GM23338 (cell line): ENCODE measurements at regions not wholly inside any gene's neighbourhood (a gene's known extent, or its start where the extent isn't known, plus 50 kb on each side); places are given as distances from the start of the nearest gene placed in this dataset.
A peak's percentile ranks its signal among the peaks of the same experiment; 100 is the strongest.

ENCODE experiments used
- ATAC-seq: fragments of 200-7000 bp; cut with Tn5 transposase; 3 replicates; pipeline ENCODE4 v1.9.1; 2020
- DNase-seq: peaks from one replicate; pipeline ENCODE4 v3.0.0-alpha.2; 2015; ENCODE audit warnings: low spot score
- H2AFZ ChIP-seq: fragments of 200-600 bp; sonication (generic); 2 replicates; pipeline ENCODE4 v1.8.0; 2016; ENCODE audit warnings: antibody characterized with exemption, mild to moderate bottlenecking, moderate library complexity
- H3F3A ChIP-seq: fragments of 200-600 bp; sonication (generic); replicated peaks from 2 replicates; pipeline ENCODE4 v1.8.0; 2017; ENCODE audit warnings: antibody characterized with exemption, mixed run types, low read depth
- H3K27ac ChIP-seq: fragments of 200-600 bp; sonication (generic); 2 replicates; pipeline ENCODE4 v1.6.1; 2016; ENCODE audit warnings: low read depth
- H3K27me3 ChIP-seq: fragments of 200-600 bp; sonication (generic); 2 replicates; pipeline ENCODE4 v1.8.0; 2016; ENCODE audit warnings: mild to moderate bottlenecking, mixed run types, moderate library complexity; ENCODE audit not compliant: insufficient read depth
- H3K36me3 ChIP-seq: fragments of 200-600 bp; sonication (generic); 2 replicates; pipeline ENCODE4 v1.8.0; 2016; ENCODE audit warnings: mild to moderate bottlenecking; ENCODE audit not compliant: insufficient read depth
- H3K4me1 ChIP-seq: fragments of 200-600 bp; sonication (generic); 2 replicates; pipeline ENCODE4 v1.8.0; 2016; ENCODE audit warnings: mild to moderate bottlenecking, moderate library complexity; ENCODE audit not compliant: insufficient read depth
- H3K4me2 ChIP-seq: fragments of 200-600 bp; sonication (generic); 2 replicates; pipeline ENCODE4 v1.7.1; 2017; ENCODE audit warnings: mixed run types
- H3K4me3 ChIP-seq: fragments of 200-600 bp; sonication (generic); 2 replicates; pipeline ENCODE4 v1.6.1; 2016; ENCODE audit warnings: mixed run types
- H3K79me2 ChIP-seq: fragments of 200-600 bp; sonication (generic); replicated peaks from 2 replicates; pipeline ENCODE4 v1.8.0; 2017; ENCODE audit warnings: mild to moderate bottlenecking; ENCODE audit not compliant: insufficient read depth
- H3K9me2 ChIP-seq: fragments of 200-600 bp; sonication (generic); 2 replicates; pipeline ENCODE4 v1.8.0; 2017; ENCODE audit not compliant: insufficient read depth
- H4K20me1 ChIP-seq: fragments of 200-600 bp; sonication (generic); replicated peaks from 2 replicates; pipeline ENCODE4 v1.8.0; 2017; ENCODE audit warnings: mild to moderate bottlenecking; ENCODE audit not compliant: insufficient read depth
- H3K27ac Mint-ChIP-seq: 2 replicates; pipeline ENCODE4 v1.8.0; 2020; ENCODE audit warnings: inconsistent platforms, mild to moderate bottlenecking, moderate library complexity, mixed read lengths
- H3K27me3 Mint-ChIP-seq: 3 replicates; pipeline ENCODE4 v1.8.0; 2022; ENCODE audit warnings: low read depth, mild to moderate bottlenecking, moderate library complexity, mixed read lengths, inconsistent platforms; ENCODE audit not compliant: insufficient read depth, poor library complexity
- H3K36me3 Mint-ChIP-seq: 3 replicates; pipeline ENCODE4 v1.8.0; 2021; ENCODE audit warnings: low read depth, mild to moderate bottlenecking, inconsistent platforms, moderate library complexity, mixed read lengths
- H3K4me1 Mint-ChIP-seq: 3 replicates; pipeline ENCODE4 v1.8.0; 2020; ENCODE audit warnings: mild to moderate bottlenecking, inconsistent platforms, mixed read lengths
- H3K4me3 Mint-ChIP-seq: 3 replicates; pipeline ENCODE4 v1.8.0; 2021; ENCODE audit warnings: moderate library complexity, mild to moderate bottlenecking, inconsistent platforms, mixed read lengths
- H3K9me3 Mint-ChIP-seq: 3 replicates; pipeline ENCODE4 v1.8.0; 2020; ENCODE audit warnings: moderate library complexity, mild to moderate bottlenecking, inconsistent platforms, mixed read lengths
- CTCF ChIP-seq, 2 experiments: fragments of 200-600 bp in 1 of 2; sonication (generic) in 1 of 2; conservative IDR thresholded peaks; 2 replicates each; pipeline versions ENCODE4 v1.5.1 to v1.6.1; 2016 to 2017; ENCODE audit warnings: antibody characterized with exemption in 2 of 2, low read depth in 2 of 2, mild to moderate bottlenecking in 2 of 2, moderate library complexity in 1 of 2
- ETS1 ChIP-seq: IDR thresholded peaks from 2 replicates; pipeline ENCODE4 v1.6.1; 2016; ENCODE audit warnings: antibody characterized with exemption
- EZH2phosphoT487 ChIP-seq: fragments of 200-600 bp; sonication (generic); IDR thresholded peaks from one replicate; pipeline ENCODE4 v1.8.1; 2018; ENCODE audit warnings: antibody characterized with exemption; ENCODE audit not compliant: unreplicated experiment
- NANOG ChIP-seq: IDR thresholded peaks from 2 replicates; pipeline ENCODE4 v1.6.1; 2016; ENCODE audit warnings: antibody characterized with exemption, borderline replicate concordance
- POLR2AphosphoS5 ChIP-seq: IDR thresholded peaks from 2 replicates; pipeline ENCODE4 v1.6.1; 2016; ENCODE audit warnings: antibody characterized with exemption, low read depth
- STAT1 ChIP-seq: IDR thresholded peaks from one replicate; pipeline ENCODE4 v1.6.1; 2016; ENCODE audit warnings: antibody characterized with exemption; ENCODE audit not compliant: unreplicated experiment
- ZNF114 ChIP-seq: fragments of 250-450 bp; sonication (Bioruptor Pico); IDR thresholded peaks from 2 replicates; pipeline ENCODE4 v1.5.0; 2020; ENCODE audit warnings: mild to moderate bottlenecking, moderate library complexity
- ZNF331 ChIP-seq: fragments of 250-450 bp; sonication (Bioruptor Pico); IDR thresholded peaks from 2 replicates; pipeline ENCODE4 v1.5.0; 2020; ENCODE audit warnings: low read depth, mild to moderate bottlenecking, moderate library complexity
- TF ChIP-seq, protein P1 (sequence below): IDR thresholded peaks from one replicate; pipeline ENCODE4 v1.6.1; 2018; ENCODE audit warnings: antibody characterized with exemption; ENCODE audit not compliant: unreplicated experiment
- TF ChIP-seq, protein P2 (sequence below): fragments of 250-450 bp; sonication (Bioruptor Pico); IDR thresholded peaks from 2 replicates; pipeline ENCODE4 v1.5.0; 2020; ENCODE audit warnings: mild to moderate bottlenecking, moderate library complexity

GRCh38 chr20:52454660-52455059 is 263.1 kb upstream of the ZFP64 start:
- H3K27me3 Mint-ChIP-seq = peaks cover 4% of the 10 kb centered on the region
- Histone ChIP-seq H3K9me2 (no peaks in the 10 kb centered on the region), H3F3A (no peaks in the 10 kb centered on the region), H3K27me3 (no peaks in the 10 kb centered on the region), H3K27ac (no peak overlapping the region), H3K36me3 (no peaks in the 10 kb centered on the region), H3K4me3 (no peak overlapping the region), H4K20me1 (no peaks in the 10 kb centered on the region), H3K4me1 (no peaks in the 10 kb centered on the region), H3K79me2 (no peaks in the 10 kb centered on the region), H2AFZ (0 out of 2 replicates have a peak overlapping the region, but pooled peaks have one; percentile 5), H3K4me2 (no peak overlapping the region)
- TF ChIP-seq POLR2AphosphoS5 (no peak), ETS1 (no peak), CTCF (conservative IDR thresholded peaks at IDR 0.05; ENCODE audit: low read depth in 2 of 2) (no peak), ZNF331 (no peak), NANOG (no peak), EZH2phosphoT487 (no peak), STAT1 (no peak), ZNF114 (no peak)
- TF ChIP-seq, protein P1, sequence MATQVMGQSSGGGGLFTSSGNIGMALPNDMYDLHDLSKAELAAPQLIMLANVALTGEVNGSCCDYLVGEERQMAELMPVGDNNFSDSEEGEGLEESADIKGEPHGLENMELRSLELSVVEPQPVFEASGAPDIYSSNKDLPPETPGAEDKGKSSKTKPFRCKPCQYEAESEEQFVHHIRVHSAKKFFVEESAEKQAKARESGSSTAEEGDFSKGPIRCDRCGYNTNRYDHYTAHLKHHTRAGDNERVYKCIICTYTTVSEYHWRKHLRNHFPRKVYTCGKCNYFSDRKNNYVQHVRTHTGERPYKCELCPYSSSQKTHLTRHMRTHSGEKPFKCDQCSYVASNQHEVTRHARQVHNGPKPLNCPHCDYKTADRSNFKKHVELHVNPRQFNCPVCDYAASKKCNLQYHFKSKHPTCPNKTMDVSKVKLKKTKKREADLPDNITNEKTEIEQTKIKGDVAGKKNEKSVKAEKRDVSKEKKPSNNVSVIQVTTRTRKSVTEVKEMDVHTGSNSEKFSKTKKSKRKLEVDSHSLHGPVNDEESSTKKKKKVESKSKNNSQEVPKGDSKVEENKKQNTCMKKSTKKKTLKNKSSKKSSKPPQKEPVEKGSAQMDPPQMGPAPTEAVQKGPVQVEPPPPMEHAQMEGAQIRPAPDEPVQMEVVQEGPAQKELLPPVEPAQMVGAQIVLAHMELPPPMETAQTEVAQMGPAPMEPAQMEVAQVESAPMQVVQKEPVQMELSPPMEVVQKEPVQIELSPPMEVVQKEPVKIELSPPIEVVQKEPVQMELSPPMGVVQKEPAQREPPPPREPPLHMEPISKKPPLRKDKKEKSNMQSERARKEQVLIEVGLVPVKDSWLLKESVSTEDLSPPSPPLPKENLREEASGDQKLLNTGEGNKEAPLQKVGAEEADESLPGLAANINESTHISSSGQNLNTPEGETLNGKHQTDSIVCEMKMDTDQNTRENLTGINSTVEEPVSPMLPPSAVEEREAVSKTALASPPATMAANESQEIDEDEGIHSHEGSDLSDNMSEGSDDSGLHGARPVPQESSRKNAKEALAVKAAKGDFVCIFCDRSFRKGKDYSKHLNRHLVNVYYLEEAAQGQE = no peak
- TF ChIP-seq, protein P2, sequence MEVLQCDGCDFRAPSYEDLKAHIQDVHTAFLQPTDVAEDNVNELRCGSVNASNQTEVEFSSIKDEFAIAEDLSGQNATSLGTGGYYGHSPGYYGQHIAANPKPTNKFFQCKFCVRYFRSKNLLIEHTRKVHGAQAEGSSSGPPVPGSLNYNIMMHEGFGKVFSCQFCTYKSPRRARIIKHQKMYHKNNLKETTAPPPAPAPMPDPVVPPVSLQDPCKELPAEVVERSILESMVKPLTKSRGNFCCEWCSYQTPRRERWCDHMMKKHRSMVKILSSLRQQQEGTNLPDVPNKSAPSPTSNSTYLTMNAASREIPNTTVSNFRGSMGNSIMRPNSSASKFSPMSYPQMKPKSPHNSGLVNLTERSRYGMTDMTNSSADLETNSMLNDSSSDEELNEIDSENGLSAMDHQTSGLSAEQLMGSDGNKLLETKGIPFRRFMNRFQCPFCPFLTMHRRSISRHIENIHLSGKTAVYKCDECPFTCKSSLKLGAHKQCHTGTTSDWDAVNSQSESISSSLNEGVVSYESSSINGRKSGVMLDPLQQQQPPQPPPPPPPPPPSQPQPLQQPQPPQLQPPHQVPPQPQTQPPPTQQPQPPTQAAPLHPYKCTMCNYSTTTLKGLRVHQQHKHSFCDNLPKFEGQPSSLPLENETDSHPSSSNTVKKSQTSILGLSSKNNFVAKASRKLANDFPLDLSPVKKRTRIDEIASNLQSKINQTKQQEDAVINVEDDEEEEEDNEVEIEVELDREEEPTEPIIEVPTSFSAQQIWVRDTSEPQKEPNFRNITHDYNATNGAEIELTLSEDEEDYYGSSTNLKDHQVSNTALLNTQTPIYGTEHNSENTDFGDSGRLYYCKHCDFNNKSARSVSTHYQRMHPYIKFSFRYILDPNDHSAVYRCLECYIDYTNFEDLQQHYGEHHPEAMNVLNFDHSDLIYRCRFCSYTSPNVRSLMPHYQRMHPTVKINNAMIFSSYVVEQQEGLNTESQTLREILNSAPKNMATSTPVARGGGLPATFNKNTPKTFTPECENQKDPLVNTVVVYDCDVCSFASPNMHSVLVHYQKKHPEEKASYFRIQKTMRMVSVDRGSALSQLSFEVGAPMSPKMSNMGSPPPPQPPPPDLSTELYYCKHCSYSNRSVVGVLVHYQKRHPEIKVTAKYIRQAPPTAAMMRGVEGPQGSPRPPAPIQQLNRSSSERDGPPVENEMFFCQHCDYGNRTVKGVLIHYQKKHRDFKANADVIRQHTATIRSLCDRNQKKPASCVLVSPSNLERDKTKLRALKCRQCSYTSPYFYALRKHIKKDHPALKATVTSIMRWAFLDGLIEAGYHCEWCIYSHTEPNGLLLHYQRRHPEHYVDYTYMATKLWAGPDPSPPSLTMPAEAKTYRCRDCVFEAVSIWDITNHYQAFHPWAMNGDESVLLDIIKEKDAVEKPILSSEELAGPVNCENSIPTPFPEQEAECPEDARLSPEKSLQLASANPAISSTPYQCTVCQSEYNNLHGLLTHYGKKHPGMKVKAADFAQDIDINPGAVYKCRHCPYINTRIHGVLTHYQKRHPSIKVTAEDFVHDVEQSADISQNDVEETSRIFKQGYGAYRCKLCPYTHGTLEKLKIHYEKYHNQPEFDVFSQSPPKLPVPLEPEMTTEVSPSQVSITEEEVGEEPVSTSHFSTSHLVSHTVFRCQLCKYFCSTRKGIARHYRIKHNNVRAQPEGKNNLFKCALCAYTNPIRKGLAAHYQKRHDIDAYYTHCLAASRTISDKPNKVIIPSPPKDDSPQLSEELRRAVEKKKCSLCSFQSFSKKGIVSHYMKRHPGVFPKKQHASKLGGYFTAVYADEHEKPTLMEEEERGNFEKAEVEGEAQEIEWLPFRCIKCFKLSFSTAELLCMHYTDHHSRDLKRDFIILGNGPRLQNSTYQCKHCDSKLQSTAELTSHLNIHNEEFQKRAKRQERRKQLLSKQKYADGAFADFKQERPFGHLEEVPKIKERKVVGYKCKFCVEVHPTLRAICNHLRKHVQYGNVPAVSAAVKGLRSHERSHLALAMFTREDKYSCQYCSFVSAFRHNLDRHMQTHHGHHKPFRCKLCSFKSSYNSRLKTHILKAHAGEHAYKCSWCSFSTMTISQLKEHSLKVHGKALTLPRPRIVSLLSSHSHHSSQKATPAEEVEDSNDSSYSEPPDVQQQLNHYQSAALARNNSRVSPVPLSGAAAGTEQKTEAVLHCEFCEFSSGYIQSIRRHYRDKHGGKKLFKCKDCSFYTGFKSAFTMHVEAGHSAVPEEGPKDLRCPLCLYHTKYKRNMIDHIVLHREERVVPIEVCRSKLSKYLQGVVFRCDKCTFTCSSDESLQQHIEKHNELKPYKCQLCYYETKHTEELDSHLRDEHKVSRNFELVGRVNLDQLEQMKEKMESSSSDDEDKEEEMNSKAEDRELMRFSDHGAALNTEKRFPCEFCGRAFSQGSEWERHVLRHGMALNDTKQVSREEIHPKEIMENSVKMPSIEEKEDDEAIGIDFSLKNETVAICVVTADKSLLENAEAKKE (CRISPR knock-in tag) = no peak
- ATAC-seq (no peak), DNase-seq (no peak)
- no peaks in the 10 kb centered on the region for H3K4me1 Mint-ChIP-seq
- H3K36me3 Mint-ChIP-seq = no peaks in the 10 kb centered on the region
- no peak overlapping the region for H3K27ac Mint-ChIP-seq
- H3K9me3 Mint-ChIP-seq = no peaks in the 10 kb centered on the region; the same call in 2 of the 3 replicates
- H3K4me3 Mint-ChIP-seq = no peak overlapping the region
